Right atrium auricular region (tissue), 2 donors: ENCODE measurements at regions not wholly inside any gene's neighbourhood (a gene's known extent, or its start where the extent isn't known, plus 50 kb on each side); places are given as distances from the start of the nearest gene placed in this dataset.

ENCODE experiments used
- DNase-seq: peaks from one replicate; pipeline ENCODE4 v3.0.0-alpha.2; 2019; ENCODE audit warnings: low spot score
- H3K27ac ChIP-seq, 2 donors: fragments of 200-600 bp; sonication (generic); 1 replicate in 1 of 2; 2 replicates in 1 of 2; pipeline ENCODE4 v1.5.1; 2016 to 2019
- H3K27me3 ChIP-seq, 2 donors: fragments of 200-600 bp; sonication (generic); one replicate each; pipeline versions ENCODE4 v1.5.1 to v1.6.0; 2017 to 2019
- H3K36me3 ChIP-seq: fragments of 200-600 bp; sonication (generic); one replicate; pipeline ENCODE4 v1.5.1; 2016
- H3K4me1 ChIP-seq, 2 donors: fragments of 200-600 bp; sonication (generic); one replicate each; pipeline versions ENCODE4 v1.5.1 to v1.6.0; 2017 to 2019
- H3K4me3 ChIP-seq, 2 donors: fragments of 200-600 bp; sonication (generic); 1 replicate in 1 of 2; 2 replicates in 1 of 2; pipeline ENCODE4 v1.5.1; 2017 to 2019; ENCODE audit warnings: mild to moderate bottlenecking in 1 of 2, moderate library complexity in 1 of 2
- H3K9me3 ChIP-seq, 2 donors: fragments of 200-600 bp; sonication (generic); one replicate each; pipeline ENCODE4 v1.5.1; 2019
- CTCF ChIP-seq, 2 donors: fragments of 200-600 bp; sonication (generic); IDR thresholded peaks; one replicate each; pipeline ENCODE4 v1.5.1; 2019; ENCODE audit warnings: antibody characterized with exemption in 2 of 2

- Histone ChIP-seq H3K4me1 (no peaks in the 10 kb centered on the region), H3K36me3 (no peaks in the 10 kb centered on the region), H3K27ac (no peak overlapping the region), H3K27me3 (no peaks in the 10 kb centered on the region), H3K9me3 (no peaks in the 10 kb centered on the region), H3K4me3 (no peak overlapping the region)
- no peak for TF ChIP-seq CTCF (IDR thresholded peaks at IDR 0.05)
- no peak for DNase-seq
These were observed 499.7 kb downstream of the TMTC2 start for GRCh38 chr12:83186419-83186818.

- no peak for DNase-seq
- no peak overlapping the region for H3K27ac ChIP-seq
- no peaks in the 10 kb centered on the region for H3K36me3 ChIP-seq
- H3K9me3 ChIP-seq: no peaks in the 10 kb centered on the region
- TF ChIP-seq CTCF (IDR thresholded peaks at IDR 0.05): no peak
- H3K4me3 ChIP-seq: no peak overlapping the region
- H3K4me1 ChIP-seq: no peaks in the 10 kb centered on the region
- H3K27me3 ChIP-seq: no peaks in the 10 kb centered on the region
These were observed 498.5 kb downstream of the TMTC2 start for GRCh38 chr12:83185241-83185640.
